Vagina (tissue), 2 donors: ENCODE measurements at regions not wholly inside any gene's neighbourhood (a gene's known extent, or its start where the extent isn't known, plus 50 kb on each side); places are given as distances from the start of the nearest gene placed in this dataset.

ENCODE experiments used
- CTCF ChIP-seq, 3 experiments: fragments of 450-650 bp in 2 of 3; fragments of 200-600 bp in 1 of 3; sonication (generic) in 1 of 3; IDR thresholded peaks; one replicate each; pipeline ENCODE4 v1.5.1; 2017 to 2019; ENCODE audit warnings: antibody characterized with exemption in 3 of 3, mild to moderate bottlenecking in 2 of 3, moderate library complexity in 2 of 3
- POLR2A ChIP-seq, 2 donors: fragments of 450-650 bp; IDR thresholded peaks; one replicate each; pipeline ENCODE4 v1.6.1; 2017; ENCODE audit warnings: antibody characterized with exemption in 2 of 2, mild to moderate bottlenecking in 2 of 2, moderate library complexity in 2 of 2
- POLR2AphosphoS5 ChIP-seq, 2 donors: sonication (generic); formaldehyde crosslinking; IDR thresholded peaks; one replicate each; pipeline ENCODE4 v1.9.0; 2017; ENCODE audit warnings: antibody characterized with exemption in 2 of 2, mild to moderate bottlenecking in 2 of 2, low read depth in 1 of 2; ENCODE audit not compliant: insufficient read depth in 1 of 2

DNA sequence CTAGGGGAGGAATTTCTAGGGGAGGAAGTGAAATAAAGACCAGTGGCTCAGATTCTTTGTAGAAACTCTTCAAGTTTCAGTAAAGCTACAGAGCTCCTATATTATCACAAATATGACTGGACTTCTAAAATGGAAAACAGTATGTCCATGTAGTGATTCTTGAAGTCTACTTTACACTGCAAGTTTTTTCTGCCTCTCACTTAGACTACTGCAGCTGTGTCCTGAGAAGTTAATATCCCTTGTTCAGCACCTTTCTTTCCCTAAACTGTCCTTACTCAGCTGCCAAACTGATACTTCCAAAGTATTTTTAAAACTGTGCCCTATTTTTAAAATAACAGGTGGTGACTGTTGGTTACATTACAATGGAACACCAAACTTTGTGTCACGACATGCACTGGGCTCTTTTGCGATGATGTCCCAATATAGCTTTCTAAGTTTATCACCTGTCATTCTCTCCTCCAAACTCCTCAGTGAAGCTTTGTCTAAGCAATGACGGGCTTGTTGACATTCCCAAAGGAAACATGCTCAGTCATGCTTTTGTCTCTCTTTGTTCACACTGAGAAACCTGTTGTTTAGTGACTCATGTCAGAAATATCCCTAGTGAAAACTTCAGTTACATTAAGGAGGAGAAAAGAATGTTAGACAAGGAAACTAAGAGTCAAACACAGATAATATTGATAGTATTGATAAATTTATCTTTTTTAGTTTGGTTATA lies 341.1 kb downstream of the ARL6IP6 start:
- TF ChIP-seq CTCF (IDR thresholded peaks at IDR 0.05) (no peak), POLR2A (IDR thresholded peaks at IDR 0.05) (no peak), POLR2AphosphoS5 (IDR thresholded peaks at IDR 0.05; ENCODE audit: insufficient read depth in 1 of 2, low read depth in 1 of 2) (peak in 1 of 2 donors; percentile 69)
